NCI-H1694 (cell line): ENCODE measurements at regions not wholly inside any gene's neighbourhood (a gene's known extent, or its start where the extent isn't known, plus 50 kb on each side); places are given as distances from the start of the nearest gene placed in this dataset.

Experiments
- DNase-seq: peaks from one replicate; lab custom pipeline; 2025; lab: John Stamatoyannopoulos, UW

DNA sequence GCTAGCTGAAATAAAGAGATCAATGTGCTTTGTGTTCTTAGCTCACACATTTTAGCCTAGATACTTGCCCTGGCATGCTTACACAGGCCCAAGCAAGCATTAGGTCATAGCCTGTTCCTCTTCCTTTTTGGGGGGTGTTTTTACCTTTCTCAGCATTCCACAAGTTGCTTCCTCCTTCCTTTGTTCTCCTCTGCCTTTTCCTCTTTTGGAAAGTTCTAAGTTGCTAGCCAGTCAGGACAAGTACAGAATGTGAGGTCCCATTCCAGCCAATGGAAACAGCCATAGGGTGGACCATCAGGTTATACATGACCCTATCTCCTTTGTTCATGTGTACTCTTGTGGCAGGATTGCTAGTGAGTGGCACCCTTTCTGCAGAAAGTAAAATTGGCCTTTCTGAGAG lies 154.9 kb downstream of the RASSF9 start:
- no peak for DNase-seq

DNA sequence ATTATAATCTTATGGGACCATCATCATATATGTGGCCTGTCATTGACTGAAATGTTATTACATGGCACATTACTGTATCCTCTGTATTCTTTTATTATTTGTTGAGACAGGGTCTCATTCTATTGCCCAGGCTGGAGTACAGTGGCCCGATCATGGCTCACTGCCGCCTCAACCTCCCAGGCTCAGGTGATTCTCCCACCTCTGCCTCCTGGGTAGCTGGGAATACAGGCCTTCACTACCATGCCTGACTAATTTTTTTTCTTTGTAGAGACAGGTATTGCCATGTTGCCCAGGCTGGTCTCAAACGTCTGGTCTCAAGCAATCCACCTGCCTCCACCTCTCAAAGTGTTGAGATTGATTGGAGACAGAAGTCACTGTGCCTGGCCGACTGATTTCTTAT lies 153.2 kb downstream of the RASSF9 start:
- DNase-seq: no peak

DNA sequence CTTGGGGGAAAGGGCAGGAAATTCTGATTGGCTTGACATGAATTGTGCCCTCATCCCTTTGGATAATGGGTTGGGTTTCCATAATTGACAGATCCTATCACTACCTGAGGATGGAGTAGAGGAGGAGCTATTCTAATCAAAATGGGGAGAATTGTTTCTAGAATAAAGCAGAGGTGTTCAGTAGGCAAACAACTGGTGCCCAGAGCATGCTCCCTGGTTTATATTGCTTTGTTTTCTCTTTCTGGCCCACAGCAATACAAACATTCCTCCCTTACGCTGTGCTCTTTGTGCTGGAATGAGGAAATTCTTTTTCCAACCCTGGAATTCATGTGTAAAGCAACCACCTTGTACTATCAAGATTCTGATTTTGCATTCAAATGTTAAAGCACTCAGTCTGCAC lies 147.4 kb downstream of the RASSF9 start:
- no peak for DNase-seq

DNA sequence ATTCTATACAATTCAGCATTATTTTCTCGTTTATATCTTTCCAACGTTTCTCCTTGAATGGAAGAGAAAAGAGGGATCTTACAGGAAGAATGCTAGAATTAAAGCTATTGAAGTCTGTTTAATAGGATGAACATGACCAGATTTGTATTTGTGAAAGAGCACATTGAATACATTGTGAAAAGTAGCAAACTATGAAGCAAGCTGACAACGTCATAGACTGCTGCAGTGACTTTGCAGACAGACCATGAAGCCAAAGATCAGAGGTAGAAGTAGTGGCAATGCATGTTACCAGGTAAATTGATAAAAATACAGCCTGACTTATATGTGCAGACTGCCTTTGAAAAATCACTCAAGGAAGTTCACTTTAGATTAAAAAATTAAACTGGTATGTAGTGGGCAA lies 146.1 kb downstream of the RASSF9 start:
- no peak for DNase-seq

DNA sequence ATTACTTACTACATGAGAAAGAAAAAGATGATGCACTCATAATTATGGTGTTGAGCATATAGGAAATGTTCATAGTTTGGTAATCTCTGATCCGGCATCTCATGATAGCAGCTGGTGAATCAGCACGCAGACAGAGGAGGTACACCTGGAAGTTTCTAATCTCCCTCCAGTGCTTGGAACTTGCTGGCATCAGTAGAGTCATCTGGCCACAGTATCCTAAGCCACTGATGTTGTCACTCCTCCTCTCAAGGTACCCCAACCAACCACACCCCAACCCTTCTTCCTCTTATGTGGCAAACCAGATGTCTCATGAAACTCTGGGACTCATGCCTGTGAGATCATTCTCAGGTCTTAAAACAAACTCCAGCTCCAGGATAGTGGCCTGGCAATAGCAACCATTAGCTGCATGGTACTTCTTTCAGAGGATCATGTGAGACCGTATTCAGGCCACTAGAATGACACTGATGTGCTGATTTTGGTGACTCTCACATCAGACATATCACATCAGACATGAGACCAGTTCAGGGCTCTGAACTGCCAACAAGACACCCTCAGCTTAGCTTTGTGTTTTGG lies 143.0 kb downstream of the RASSF9 start:
- DNase-seq: no peak

DNA sequence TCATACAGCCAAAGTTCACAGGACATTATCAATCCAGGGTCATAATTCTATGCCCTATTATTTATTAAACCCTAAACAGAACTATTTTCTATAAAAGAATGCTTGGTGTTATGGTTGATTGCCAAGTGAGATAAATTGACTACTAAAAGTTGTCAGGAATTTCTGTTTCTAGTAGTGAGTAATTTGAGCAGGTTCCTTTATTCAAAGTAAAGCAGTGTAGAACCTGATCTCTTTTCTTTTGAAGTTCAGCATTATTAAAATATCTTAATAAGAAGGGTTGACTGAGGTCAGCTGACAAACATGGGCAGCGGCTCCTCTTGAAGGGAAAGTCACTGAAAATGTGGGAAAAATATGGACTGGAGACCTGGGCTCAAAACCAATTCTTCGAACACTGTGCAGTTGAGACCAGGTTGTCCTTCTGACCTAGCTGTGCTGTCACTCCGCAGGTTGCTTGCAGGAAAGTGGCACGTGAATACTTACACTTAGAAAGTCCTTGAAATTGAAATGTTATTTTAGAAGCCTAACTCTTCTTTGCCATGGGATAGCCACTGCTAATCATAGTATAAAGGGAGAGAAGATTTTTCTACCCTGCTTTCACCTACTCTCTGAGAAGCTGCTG lies 141.0 kb downstream of the RASSF9 start:
- DNase-seq: no peak

DNA sequence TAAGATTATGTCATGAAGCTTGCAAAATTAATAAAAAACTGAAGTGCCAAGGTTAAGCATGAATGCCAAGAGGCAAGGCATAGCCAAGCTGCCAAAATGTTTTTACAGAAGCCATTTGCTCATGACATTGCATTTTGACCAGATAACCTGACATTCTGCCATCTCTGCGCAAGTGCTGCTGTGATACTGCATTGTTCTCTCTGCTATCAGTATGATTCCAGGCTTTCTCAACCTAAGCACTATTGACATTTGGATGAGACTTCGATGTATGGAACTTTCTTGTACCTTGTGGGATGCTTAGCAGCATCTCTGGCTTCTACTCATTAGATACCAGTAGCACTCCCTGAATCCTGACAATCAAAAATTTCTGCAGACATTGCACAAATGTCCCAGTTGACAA lies 139.2 kb downstream of the RASSF9 start:
- no peak for DNase-seq

DNA sequence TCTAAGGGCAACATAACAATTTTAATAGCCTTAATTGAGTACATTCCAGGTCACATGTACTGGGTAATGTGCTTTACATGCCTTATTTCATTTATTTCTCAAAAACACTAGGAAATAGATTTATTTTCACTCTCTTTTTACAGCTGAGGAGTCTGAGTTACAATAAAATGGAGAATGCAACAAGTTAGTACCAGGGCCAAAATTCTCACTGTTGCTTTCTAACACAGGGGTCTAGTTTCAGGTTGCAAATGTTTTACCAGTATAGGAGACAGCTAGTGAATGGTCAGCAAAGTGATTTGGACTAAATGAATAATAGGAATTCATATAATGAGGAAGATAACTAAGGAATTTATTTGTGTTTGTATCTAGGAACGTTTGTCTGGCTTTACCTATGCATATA lies 137.3 kb downstream of the RASSF9 start:
- no peak for DNase-seq

DNA sequence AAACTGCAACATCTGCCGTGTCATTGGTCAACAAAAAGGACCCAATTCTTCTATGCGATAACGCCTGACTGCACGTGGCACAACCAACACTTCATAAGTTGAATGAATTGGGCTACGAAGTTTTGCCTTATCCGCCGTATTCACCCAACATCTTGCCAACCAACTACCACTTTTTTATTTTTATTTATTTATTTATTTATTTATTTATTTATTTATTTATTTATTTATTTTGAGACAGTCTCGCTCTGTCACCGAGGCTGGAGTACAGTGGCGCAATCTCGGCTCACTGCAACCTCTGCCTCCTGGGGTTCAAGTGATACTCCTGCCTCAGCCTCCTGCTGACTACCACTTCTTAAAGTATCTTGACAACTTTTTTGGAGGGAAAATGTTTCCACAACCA lies 127.4 kb downstream of the RASSF9 start:
- DNase-seq: no peak

DNA sequence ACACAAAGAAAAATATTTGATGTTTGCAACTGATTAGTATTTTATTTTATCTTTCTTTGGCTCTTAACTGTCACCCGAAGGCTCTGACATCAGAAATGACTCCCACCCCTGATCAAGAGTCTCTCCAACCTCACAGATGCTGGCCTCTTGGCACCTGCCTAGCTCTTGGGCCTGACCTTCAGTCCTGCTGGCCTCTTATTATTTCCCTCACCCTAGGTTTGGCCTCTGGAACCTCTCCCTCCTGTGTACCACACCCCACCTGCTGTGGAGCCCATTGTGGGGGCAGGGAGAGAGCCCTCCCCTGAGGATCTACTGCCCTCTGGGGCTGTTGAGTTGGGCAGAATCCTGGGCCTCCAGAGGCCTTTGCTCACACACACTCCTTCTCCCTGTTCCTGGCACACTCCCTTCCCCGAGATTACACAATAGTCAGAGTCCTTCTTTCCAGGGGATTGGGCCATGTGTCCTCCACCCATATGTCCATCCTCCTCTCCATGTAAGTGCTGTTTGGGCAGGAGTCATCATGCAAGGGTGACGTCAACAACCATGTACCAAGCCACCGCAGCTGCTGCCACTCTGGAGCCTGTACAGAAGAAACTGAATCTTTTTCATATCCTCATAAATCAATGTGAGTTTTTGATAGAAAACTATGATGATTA lies 124.3 kb downstream of the RASSF9 start:
- DNase-seq: no peak

DNA sequence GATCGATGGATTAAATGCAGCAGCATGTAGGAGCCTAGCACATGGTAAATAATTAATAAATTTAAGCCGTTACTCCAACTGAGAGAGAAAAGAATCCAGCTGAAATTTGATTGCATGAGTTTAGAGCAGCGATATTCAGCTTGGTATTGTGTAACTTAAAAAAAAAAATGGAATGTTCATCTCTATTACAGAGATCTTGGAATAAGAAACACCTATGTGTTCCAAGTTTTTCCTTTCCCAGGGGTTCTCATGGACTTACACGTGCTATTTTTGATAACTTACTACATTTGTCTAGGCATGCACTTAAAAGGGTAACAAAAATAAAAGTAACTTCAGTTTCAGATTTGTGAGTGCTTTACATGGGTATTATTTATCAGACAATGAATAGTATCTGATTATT lies 122.8 kb downstream of the RASSF9 start:
- no peak for DNase-seq

DNA sequence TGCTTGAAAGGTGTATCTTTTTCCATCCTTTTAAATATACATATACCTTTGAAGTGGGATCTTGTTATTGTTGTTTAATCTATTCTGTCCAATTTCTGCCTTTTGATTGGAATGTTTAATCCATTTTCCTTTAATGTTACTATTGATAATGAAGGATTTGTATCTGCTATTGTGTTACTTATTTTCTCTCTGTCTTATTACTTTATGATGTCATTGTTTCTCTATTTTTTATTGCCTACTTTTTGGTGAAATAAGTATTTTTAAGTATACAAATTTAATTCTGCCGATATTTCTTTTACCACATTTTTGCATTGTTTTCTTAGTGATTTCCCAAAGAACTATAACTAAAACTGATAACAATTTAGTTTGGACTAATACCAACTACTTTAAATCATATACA lies 121.8 kb downstream of the RASSF9 start:
- no peak for DNase-seq

DNA sequence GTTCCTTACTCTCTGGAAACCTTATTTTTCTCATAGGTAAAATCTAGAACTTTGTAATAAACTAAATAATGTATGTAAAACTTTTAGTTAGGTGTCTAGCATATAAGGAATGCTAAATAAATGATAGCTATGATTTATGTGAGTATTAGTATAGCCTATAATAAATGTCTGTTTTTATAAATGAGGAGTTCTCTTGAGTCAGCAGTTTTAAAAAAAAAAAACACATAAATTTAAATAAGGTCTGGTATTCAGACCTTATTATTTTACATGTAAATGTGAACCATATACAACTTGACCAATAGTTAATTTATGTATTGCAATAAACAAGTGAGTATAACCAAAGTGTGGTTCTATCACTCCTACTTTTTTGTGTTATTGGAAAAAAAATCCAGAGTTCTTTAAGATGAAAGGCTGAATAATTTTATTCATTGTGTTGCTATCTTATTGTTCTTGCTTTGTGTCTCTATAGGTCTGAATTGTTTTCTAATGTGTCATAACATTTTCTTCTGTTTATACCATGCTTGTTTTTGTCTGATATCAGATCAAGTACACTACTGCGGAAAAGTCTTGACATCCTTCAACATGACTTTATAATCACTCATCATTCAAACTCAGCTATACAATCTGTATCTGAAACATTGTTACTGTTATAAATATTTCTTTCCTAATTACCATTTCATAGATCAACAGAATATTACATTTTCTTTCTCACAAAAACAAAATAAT lies 115.7 kb downstream of the RASSF9 start:
- no peak for DNase-seq

DNA sequence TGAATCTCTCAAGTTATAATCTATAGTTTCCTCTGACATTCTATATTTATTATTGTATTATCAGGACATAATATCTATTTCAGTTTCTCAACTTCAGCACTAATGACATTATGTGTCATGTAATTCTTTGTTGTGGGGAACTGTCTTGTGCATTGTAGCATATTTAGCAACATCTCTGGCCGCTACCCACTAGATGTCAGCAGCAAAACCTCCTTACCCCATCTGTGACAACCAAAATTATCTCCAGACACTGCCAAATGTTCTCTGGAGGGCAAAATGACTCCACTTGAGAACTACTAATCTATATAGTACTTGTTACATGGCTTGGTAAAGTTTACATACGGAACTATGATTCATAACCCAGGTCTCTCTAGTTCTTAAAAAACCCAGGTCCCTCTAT lies 110.2 kb downstream of the RASSF9 start:
- DNase-seq: no peak

DNA sequence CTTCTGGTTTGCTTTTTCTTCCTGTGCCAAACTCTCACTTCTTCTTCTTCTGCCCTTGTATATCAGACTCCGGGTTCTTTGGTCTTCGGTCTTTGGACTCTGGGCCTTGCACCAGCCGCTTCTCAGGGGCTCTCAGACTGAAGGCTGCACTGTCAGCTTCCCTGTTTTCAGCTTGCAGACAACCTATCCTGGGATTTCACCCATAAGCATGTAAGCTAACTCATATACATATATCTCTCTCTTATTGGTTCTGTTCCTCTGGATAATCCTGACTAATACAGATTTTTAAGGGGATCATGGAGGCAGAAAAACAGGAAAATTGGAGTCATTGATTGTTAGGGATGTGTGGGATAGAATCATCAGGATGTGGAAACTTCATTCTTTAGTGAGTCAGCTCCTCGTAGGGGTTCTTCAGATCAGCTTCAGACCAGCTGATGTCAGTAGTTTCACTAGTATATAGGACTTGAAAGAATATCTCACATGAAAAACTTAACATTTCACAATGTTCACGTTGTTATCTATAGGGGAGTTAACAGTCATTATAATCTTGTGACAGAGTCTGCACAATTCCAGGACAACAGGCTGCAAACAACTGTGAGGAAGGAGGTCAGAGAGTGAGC lies 102.9 kb downstream of the RASSF9 start:
- no peak for DNase-seq

DNA sequence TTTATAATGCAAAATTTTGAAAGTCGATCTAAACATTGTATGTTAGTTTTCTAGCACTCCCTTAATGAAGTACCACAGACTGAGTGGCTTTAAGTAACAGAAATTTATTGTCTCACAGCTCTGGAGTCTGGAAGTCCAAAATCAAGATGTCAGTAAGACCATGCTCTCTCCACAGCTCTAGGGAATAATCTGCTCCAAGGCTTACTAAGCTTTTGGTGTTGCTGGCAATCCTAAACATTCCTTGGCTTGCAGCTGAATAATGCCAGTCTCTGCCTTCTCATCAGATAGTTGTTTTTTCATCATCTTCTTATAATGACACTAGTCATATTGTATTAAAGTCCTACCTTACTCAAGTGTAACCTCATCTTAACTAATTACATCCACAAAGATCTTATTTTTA lies 102.2 kb downstream of the RASSF9 start:
- DNase-seq: no peak

DNA sequence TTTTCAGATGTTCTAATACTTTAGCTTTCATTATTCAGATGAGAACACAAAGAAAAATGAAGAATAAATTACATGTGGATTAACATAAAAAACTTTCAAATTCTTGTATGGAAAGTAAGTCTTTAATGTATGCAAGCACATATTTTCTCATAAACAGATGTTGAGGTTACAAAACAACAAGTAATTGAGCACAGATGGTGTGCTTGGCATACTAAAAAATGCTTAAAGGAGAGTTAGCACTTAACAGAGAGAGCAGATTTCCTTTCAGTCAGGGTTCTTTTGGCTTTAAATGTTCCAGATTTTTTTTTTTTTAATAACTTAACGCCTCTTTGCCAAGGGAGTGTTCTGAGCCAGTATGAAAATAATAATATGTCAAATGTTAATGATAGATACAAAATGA lies 96.0 kb downstream of the RASSF9 start:
- DNase-seq: no peak

DNA sequence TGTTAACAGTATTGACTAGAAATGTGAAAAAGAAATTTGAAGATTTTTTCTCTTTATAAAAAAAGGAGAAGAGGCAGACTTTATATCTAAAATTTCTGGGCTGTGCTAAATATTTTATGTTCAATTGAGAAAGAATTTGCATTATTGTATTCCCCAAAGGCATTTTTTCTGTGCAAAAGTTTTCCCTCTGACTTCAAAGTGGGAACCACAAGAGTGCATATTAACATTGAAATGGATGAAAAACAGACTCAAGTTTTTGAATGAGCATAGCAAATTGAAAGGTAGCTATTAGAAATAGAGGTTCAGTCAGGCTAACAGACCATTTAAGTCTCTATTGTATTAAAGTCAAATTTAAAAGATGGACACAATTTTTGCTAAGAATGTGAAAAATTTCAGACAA lies 95.2 kb downstream of the RASSF9 start:
- no peak for DNase-seq

DNA sequence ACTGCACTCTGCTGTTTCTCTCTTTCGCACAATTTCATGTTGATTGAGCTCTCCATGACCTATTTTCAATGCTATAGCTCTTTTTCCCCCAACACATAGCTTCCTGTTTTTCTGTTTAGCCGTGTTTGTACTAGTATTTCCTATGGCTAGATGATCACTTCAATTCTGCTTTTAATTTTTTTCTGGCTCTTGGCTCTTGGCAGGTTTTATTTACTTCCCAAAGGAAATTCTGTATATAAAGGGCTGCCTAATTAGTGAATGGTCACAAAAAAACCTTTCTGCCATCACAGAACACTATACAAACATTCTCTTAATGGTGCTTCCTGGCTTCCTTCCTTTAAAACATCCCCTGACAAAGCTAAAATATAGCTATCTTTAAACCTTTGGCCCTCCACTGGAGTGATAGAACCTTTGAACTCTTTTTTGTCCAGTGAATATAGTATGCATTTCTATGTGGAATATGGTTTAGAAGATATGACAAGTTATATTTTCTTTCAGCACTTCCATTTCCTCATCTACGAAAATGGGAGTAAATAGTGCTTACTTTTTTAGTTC lies 88.2 kb downstream of the RASSF9 start:
- DNase-seq: no peak
